ENCODE measurements at regions not wholly inside any gene's neighbourhood (a gene's known extent, or its start where the extent isn't known, plus 50 kb on each side); places are given as distances from the start of the nearest gene placed in this dataset.

DNA sequence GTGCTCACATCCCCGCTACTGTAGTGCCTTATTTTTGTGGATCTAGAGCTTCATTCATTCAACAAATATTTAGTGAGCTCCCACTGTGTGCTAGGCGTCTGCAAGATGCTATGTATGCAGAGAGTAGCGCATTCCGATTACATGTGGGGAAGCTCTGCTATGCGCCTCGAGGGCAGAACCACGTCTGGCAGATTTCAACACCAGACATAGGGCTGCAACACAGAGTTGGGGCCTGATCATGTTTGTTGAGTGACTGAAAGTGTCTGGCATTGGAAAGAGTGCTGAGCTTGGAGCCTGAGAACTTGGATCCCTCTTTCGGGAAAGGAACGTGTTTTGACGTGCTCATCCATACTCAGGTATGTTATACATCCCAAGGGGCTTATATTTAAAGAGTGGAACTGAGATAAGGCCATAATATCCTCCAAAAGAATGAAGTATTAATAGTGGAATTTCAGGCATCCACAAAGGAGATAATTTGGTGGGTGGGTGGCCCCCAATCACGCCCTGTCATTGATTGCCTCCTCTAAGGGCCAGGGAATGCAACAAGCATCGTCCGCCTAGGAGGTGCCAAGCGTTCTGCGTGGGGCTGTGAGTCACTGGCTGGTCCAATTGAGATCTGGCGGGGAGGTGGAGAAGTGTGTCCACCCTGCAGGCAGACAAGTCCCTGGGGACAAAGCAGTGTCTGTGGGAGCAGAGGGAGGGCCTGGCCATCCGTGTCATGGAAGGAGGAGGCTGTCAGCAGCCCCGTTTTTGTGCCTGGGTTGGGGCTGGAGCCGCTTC is 62.8 kb upstream of the ZBTB40 start:
- DNase-seq = no peak

DNA sequence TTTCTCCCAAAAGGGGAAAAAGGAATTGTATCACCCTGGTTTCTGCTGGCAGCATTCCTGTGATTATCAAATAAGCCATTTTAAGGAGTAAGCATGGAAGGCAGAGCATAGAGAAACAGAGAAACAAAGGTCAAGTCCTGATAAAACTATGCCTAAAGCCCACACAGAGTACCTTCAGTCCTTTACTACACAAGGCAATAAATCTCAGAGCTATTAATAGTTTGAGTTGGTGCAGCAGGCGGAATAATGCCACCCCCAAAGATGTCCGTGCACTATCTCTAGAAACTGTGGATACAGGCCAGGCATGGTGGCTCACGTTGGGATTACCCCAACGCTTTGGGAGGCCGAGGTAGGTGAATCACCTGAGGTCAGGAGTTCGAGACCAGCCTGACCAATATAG is 58.1 kb upstream of the ZBTB40 start:
- DNase-seq = no peak

DNA sequence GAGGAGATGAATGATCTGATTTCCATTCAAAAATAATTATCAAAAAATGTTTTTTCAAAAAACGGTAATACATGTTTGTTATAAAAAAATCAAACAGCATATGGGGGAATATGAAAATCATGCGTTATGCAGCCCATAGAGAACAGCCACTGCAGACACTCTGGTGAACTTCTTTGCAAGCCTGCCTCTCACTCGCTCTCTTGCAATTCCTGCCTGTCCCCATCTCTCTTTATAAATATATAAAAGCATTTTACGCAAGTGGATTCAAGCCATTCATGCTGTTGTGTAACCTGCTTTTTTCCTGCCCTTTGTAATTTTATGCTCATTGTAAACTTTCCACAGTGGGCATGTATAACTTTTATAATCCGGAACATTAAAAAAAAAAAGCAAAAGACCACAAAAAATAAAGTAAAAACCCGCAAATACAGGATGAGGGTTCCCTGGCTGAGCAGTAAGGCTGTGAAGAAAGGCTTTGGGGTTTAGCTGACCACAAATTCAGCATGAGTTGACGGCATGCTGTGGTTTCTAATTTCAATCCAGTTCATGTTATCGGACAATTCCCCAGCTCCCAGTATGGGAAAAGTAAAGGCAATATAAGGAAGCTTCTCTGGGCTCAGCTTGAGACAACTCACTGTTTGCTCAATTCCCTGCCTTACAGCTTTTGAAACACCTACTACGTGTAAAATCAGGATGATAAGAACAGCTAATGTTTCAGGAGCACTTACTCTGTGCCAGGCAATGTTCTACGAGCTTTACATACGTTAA is 52.8 kb upstream of the ZBTB40 start:
- DNase-seq = no peak

GRCh38 chr1:22399421-22400091 is 52.1 kb upstream of the ZBTB40 start:
- DNase-seq = no peak
